PC-3 (cell line): ENCODE measurements at regions not wholly inside any gene's neighbourhood (a gene's known extent, or its start where the extent isn't known, plus 50 kb on each side); places are given as distances from the start of the nearest gene placed in this dataset.

ENCODE experiments used
- EZH2 ChIP-seq: fragments of 300-600 bp; sonication (generic); IDR thresholded peaks from one replicate; pipeline ENCODE4 v1.6.1; 2017; ENCODE audit warnings: antibody characterized with exemption, mild to moderate bottlenecking, low read length; ENCODE audit not compliant: unreplicated experiment
- TF ChIP-seq, protein P1 (sequence below): fragments of 300-600 bp; sonication (generic); conservative IDR thresholded peaks from 2 replicates; pipeline ENCODE4 v1.5.1; 2017; ENCODE audit warnings: antibody characterized with exemption, low read depth, mild to moderate bottlenecking, low read length

DNA sequence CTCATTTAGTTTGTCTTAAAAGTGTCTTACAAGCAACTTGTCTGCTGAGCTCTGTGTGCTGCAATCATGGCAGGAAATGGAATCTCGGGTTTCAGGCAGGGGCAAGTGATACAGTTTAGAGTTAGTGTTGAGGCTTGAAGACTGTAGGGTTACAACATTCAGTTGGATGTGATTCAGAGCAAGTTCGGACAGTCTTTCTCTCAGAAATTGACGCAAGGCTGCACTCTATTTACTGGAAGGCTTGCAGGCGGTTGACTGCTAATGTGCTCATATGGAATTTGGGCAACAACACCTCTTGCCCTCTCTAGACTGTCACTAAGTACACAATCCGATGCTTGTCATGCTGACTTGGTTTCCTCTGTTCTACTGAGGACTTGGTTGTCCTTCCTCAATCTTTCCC lies 161.7 kb upstream of the BMPER start:
- no peak for TF ChIP-seq EZH2
- TF ChIP-seq, protein P1, sequence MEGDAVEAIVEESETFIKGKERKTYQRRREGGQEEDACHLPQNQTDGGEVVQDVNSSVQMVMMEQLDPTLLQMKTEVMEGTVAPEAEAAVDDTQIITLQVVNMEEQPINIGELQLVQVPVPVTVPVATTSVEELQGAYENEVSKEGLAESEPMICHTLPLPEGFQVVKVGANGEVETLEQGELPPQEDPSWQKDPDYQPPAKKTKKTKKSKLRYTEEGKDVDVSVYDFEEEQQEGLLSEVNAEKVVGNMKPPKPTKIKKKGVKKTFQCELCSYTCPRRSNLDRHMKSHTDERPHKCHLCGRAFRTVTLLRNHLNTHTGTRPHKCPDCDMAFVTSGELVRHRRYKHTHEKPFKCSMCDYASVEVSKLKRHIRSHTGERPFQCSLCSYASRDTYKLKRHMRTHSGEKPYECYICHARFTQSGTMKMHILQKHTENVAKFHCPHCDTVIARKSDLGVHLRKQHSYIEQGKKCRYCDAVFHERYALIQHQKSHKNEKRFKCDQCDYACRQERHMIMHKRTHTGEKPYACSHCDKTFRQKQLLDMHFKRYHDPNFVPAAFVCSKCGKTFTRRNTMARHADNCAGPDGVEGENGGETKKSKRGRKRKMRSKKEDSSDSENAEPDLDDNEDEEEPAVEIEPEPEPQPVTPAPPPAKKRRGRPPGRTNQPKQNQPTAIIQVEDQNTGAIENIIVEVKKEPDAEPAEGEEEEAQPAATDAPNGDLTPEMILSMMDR = no peak
